ENCODE measurements at regions not wholly inside any gene's neighbourhood (a gene's known extent, or its start where the extent isn't known, plus 50 kb on each side); places are given as distances from the start of the nearest gene placed in this dataset.

DNA sequence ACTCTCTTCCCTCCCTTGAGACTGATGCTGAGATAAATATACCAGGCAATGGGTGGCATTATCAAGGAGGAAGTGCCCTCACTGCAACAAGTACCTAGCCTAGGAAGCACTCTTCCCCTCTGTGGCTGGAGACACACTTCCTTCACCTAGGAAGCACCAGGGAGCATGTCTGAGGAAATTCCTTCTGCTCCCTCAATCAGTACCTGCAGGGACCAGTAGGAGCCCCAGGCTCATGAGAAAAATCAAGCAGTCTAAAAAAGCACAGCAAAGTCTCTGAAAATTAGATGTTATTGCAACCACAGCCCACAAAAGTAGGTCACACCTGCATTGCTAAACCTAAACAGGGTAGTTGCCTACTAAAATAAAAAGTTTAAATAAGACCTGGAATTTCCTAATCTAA is 78.2 kb upstream of the TRPM1 start:
- TF ChIP-seq, protein P1, sequence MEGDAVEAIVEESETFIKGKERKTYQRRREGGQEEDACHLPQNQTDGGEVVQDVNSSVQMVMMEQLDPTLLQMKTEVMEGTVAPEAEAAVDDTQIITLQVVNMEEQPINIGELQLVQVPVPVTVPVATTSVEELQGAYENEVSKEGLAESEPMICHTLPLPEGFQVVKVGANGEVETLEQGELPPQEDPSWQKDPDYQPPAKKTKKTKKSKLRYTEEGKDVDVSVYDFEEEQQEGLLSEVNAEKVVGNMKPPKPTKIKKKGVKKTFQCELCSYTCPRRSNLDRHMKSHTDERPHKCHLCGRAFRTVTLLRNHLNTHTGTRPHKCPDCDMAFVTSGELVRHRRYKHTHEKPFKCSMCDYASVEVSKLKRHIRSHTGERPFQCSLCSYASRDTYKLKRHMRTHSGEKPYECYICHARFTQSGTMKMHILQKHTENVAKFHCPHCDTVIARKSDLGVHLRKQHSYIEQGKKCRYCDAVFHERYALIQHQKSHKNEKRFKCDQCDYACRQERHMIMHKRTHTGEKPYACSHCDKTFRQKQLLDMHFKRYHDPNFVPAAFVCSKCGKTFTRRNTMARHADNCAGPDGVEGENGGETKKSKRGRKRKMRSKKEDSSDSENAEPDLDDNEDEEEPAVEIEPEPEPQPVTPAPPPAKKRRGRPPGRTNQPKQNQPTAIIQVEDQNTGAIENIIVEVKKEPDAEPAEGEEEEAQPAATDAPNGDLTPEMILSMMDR (IDR thresholded peaks at IDR 0.05; ENCODE audit: extremely low read depth in 1 of 2, insufficient read depth in 1 of 2, low read depth in 1 of 2, low read length in 2 of 2), result no peak
- TF ChIP-seq POLR2A (IDR thresholded peaks at IDR 0.05; ENCODE audit: low read depth, low read length) (no peak), MYC (IDR thresholded peaks at IDR 0.05; ENCODE audit: low read depth, low read length) (no peak), POLR2AphosphoS5 (IDR thresholded peaks at IDR 0.05; ENCODE audit: insufficient read depth, low read depth, low read length) (no peak), FOS (IDR thresholded peaks at IDR 0.05; ENCODE audit: borderline replicate concordance, insufficient read depth, low read length) (no peak), JUN (IDR thresholded peaks at IDR 0.05; ENCODE audit: borderline replicate concordance, insufficient read depth, insufficient read length, low read depth) (no peak), EZH2 (IDR thresholded peaks at IDR 0.05; ENCODE audit: borderline replicate concordance, low read depth, low read length, severe bottlenecking) (no peak), GATA2 (IDR thresholded peaks at IDR 0.05; ENCODE audit: insufficient read depth, insufficient read length, low read depth, low read length) (no peak)
- TF ChIP-seq, protein P2, sequence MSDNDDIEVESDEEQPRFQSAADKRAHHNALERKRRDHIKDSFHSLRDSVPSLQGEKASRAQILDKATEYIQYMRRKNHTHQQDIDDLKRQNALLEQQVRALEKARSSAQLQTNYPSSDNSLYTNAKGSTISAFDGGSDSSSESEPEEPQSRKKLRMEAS (IDR thresholded peaks at IDR 0.05; ENCODE audit: insufficient read depth, insufficient read length), result no peak
